H1 (cell line): ENCODE measurements at regions not wholly inside any gene's neighbourhood (a gene's known extent, or its start where the extent isn't known, plus 50 kb on each side); places are given as distances from the start of the nearest gene placed in this dataset.

Experiments
- CTCF ChIA-PET: fragments of 300-600 bp; sonication (Branson Sonifier 250); formaldehyde crosslinking; loops from one replicate; lab custom pipeline; 2021; ENCODE audit not compliant: partially characterized antibody; lab: Charles Lee
- POLR2A ChIA-PET: fragments of 300-600 bp; sonication (Branson Sonifier 250); formaldehyde crosslinking; loops from one replicate; lab custom pipeline; 2021; ENCODE audit warnings: inconsistent platforms; ENCODE audit not compliant: partially characterized antibody; lab: Charles Lee
- DNase-seq, 2 experiments: peaks; one replicate each; pipeline versions ENCODE4 v3.0.0 to v3.0.0-alpha.2; 2010 to 2022; ENCODE audit warnings: low spot score in 2 of 2, low read depth in 1 of 2, mixed read lengths in 1 of 2
- FAIRE-seq: peaks from 2 replicates; lab custom pipeline; 2011; peaks lifted over from hg19 to GRCh38; lab: Jason Lieb, UNC
- H2AFZ ChIP-seq: 2 replicates; pipeline ENCODE4 v1.8.1; 2012; ENCODE audit warnings: low read length, inconsistent platforms
- H2AK5ac ChIP-seq: 2 replicates; pipeline ENCODE4 v1.6.1; 2013; ENCODE audit warnings: low read depth, low read length
- H2BK120ac ChIP-seq: replicated peaks from 2 replicates; pipeline ENCODE3; 2013; ENCODE audit warnings: low read depth, low read length, inconsistent platforms
- H2BK12ac ChIP-seq: 2 replicates; pipeline ENCODE4 v1.6.1; 2013; ENCODE audit warnings: low read depth, low read length
- H2BK15ac ChIP-seq: 2 replicates; pipeline ENCODE4 v1.6.1; 2013; ENCODE audit warnings: low read length
- H2BK20ac ChIP-seq: 2 replicates; pipeline ENCODE4 v1.6.1; 2013; ENCODE audit warnings: low read length
- H2BK5ac ChIP-seq: 2 replicates; pipeline ENCODE4 v1.6.1; 2013; ENCODE audit warnings: low read depth, low read length
- H3K14ac ChIP-seq: 2 replicates; pipeline ENCODE4 v1.6.1; 2013; ENCODE audit warnings: inconsistent platforms; ENCODE audit not compliant: insufficient read length
- H3K18ac ChIP-seq: 2 replicates; pipeline ENCODE4 v1.6.1; 2013; ENCODE audit warnings: low read length; ENCODE audit errors: extremely low read depth
- H3K23ac ChIP-seq: 2 replicates; pipeline ENCODE4 v1.6.1; 2013; ENCODE audit warnings: inconsistent platforms; ENCODE audit not compliant: insufficient read length
- H3K23me2 ChIP-seq: 2 replicates; pipeline ENCODE4 v1.6.1; 2013; ENCODE audit warnings: low read depth, low read length
- H3K27ac ChIP-seq: 2 replicates; pipeline ENCODE4 v1.6.1; 2011; ENCODE audit warnings: low read depth, low read length, inconsistent platforms
- H3K27me3 ChIP-seq, 4 experiments: replicated peaks in 1 of 4; 1 replicate in 1 of 4; 2 replicates in 3 of 4; pipeline versions ENCODE4 v1.6.1 to v1.8.1; 2011 to 2013; ENCODE audit warnings: low read length in 3 of 4, mild to moderate bottlenecking in 3 of 4, inconsistent platforms in 2 of 4, mixed read lengths in 2 of 4, moderate library complexity in 1 of 4; ENCODE audit not compliant: control insufficient read depth in 3 of 4, insufficient read depth in 3 of 4; ENCODE audit errors: extremely low read depth in 1 of 4
- H3K36me3 ChIP-seq, 4 experiments: 2 replicates each; pipeline versions ENCODE4 v1.6.1 to v1.8.1; 2011 to 2013; ENCODE audit warnings: mild to moderate bottlenecking in 4 of 4, low read length in 3 of 4, moderate library complexity in 2 of 4, control low read depth in 1 of 4, inconsistent platforms in 1 of 4; ENCODE audit not compliant: insufficient read depth in 4 of 4, control insufficient read depth in 2 of 4
- H3K4ac ChIP-seq: replicated peaks from 2 replicates; pipeline ENCODE3; 2013; ENCODE audit warnings: low read length, low read depth, mixed read lengths, inconsistent platforms; ENCODE audit not compliant: insufficient read length
- H3K4me1 ChIP-seq, 4 experiments: replicated peaks in 1 of 4; 1 replicate in 1 of 4; 2 replicates in 3 of 4; pipeline versions ENCODE4 v1.6.1 to v1.8.1; 2011 to 2013; ENCODE audit warnings: low read length in 3 of 4, inconsistent platforms in 2 of 4, mixed read lengths in 1 of 4; ENCODE audit not compliant: insufficient read depth in 4 of 4, control insufficient read depth in 3 of 4
- H3K4me2 ChIP-seq, 2 experiments: 2 replicates each; pipeline versions ENCODE4 v1.6.1 to v1.8.1; 2011 to 2013; ENCODE audit warnings: low read depth in 2 of 2, low read length in 2 of 2, control low read depth in 1 of 2, inconsistent platforms in 1 of 2, mild to moderate bottlenecking in 1 of 2; ENCODE audit not compliant: insufficient read depth in 1 of 2
- H3K4me3 ChIP-seq, 4 experiments: fragments of 200-600, 300-600 bp in 1 of 4; sonication (generic), shearing (Covaris generic), sonication (Bioruptor Twin) in 1 of 4; 2 replicates each; pipeline versions ENCODE4 v1.5.1 to v1.8.1; 2011 to 2016; ENCODE audit warnings: low read length in 4 of 4, low read depth in 3 of 4, control low read depth in 2 of 4, inconsistent platforms in 2 of 4, mild to moderate bottlenecking in 2 of 4, mixed read lengths in 1 of 4, moderate library complexity in 1 of 4; ENCODE audit not compliant: insufficient read depth in 2 of 4; ENCODE audit errors: extremely low read depth in 1 of 4
- H3K56ac ChIP-seq: replicated peaks from 2 replicates; pipeline ENCODE3; 2013; ENCODE audit warnings: low read depth, mild to moderate bottlenecking, mixed read lengths, low read length, inconsistent platforms; ENCODE audit not compliant: insufficient read length
- H3K79me1 ChIP-seq: 2 replicates; pipeline ENCODE4 v1.6.1; 2013; ENCODE audit warnings: low read depth, low read length, control low read depth
- H3K79me2 ChIP-seq, 2 experiments: 2 replicates each; pipeline versions ENCODE4 v1.6.1 to v1.8.1; 2012 to 2013; ENCODE audit warnings: low read length in 2 of 2, mild to moderate bottlenecking in 2 of 2, inconsistent platforms in 1 of 2; ENCODE audit not compliant: insufficient read depth in 2 of 2, control insufficient read depth in 1 of 2
- H3K9ac ChIP-seq, 4 experiments: replicated peaks in 1 of 4; 1 replicate in 1 of 4; 2 replicates in 3 of 4; pipeline versions ENCODE4 v1.6.1 to v1.8.1; 2011 to 2013; ENCODE audit warnings: low read depth in 3 of 4, low read length in 3 of 4, control low read depth in 2 of 4, mild to moderate bottlenecking in 2 of 4, moderate library complexity in 2 of 4, inconsistent platforms in 1 of 4; ENCODE audit errors: extremely low read depth in 1 of 4
- H3K9me3 ChIP-seq, 2 experiments: 2 replicates each; pipeline versions ENCODE4 v1.6.1 to v1.8.1; 2012 to 2013; ENCODE audit warnings: mild to moderate bottlenecking in 2 of 2, moderate library complexity in 2 of 2, control low read depth in 1 of 2, inconsistent platforms in 1 of 2, low read depth in 1 of 2, low read length in 1 of 2, mixed read lengths in 1 of 2; ENCODE audit not compliant: insufficient read depth in 2 of 2
- H4K20me1 ChIP-seq, 2 experiments: replicated peaks in 1 of 2; 2 replicates each; pipeline versions ENCODE3 to v1.8.1; 2011 to 2013; ENCODE audit warnings: inconsistent platforms in 2 of 2, low read length in 2 of 2, mild to moderate bottlenecking in 1 of 2; ENCODE audit not compliant: insufficient read depth in 2 of 2, control insufficient read depth in 1 of 2
- H4K5ac ChIP-seq: 2 replicates; pipeline ENCODE4 v1.6.1; 2013; ENCODE audit warnings: low read length, low read depth, mixed read lengths, inconsistent platforms; ENCODE audit not compliant: insufficient read length
- H4K8ac ChIP-seq: 2 replicates; pipeline ENCODE4 v1.8.0; 2013; ENCODE audit warnings: mild to moderate bottlenecking, moderate library complexity, low read length, inconsistent platforms; ENCODE audit not compliant: insufficient read depth; ENCODE audit errors: extremely low read depth
- H4K91ac ChIP-seq: replicated peaks from 2 replicates; pipeline ENCODE3; 2013; ENCODE audit warnings: low read length, mixed read lengths, inconsistent platforms; ENCODE audit not compliant: insufficient read length
- ASH2L ChIP-seq: fragments of 200-600, 300-600 bp; sonication (generic); IDR thresholded peaks from one replicate; pipeline ENCODE4 v1.7.1; 2017; ENCODE audit warnings: low read length
- BACH1 ChIP-seq: IDR thresholded peaks from 2 replicates; pipeline ENCODE4 v1.6.1; 2012; ENCODE audit warnings: low read length, improper control_type of control experiment
- BCL11A ChIP-seq, 2 experiments: IDR thresholded peaks; one replicate each; pipeline ENCODE4 v1.6.1; 2011; ENCODE audit warnings: low read depth in 2 of 2, low read length in 2 of 2, mild to moderate bottlenecking in 2 of 2
- BRCA1 ChIP-seq: IDR thresholded peaks from 2 replicates; pipeline ENCODE4 v1.6.1; 2012; ENCODE audit warnings: low read depth, low read length, improper control_type of control experiment
- E2F6 ChIP-seq: IDR thresholded peaks from 2 replicates; pipeline ENCODE4 v1.6.1; 2012; ENCODE audit warnings: inconsistent platforms
- EP300 ChIP-seq, 2 experiments: IDR thresholded peaks; 1 replicate in 1 of 2; 2 replicates in 1 of 2; pipeline ENCODE4 v1.6.1; 2011 to 2012; ENCODE audit warnings: low read depth in 2 of 2, low read length in 2 of 2, mild to moderate bottlenecking in 2 of 2, borderline replicate concordance in 1 of 2, inconsistent platforms in 1 of 2, moderate library complexity in 1 of 2
- NANOG ChIP-seq: IDR thresholded peaks from 2 replicates; pipeline ENCODE4 v1.6.1; 2011; ENCODE audit warnings: low read length, low read depth, mild to moderate bottlenecking, inconsistent platforms; ENCODE audit not compliant: insufficient read depth, poor library complexity, severe bottlenecking
- NRF1 ChIP-seq: IDR thresholded peaks from 2 replicates; pipeline ENCODE4 v1.6.1; 2011; ENCODE audit warnings: mild to moderate bottlenecking, low read depth, low read length, improper control_type of control experiment
- POLR2A ChIP-seq, 2 experiments: IDR thresholded peaks; 1 replicate in 1 of 2; 2 replicates in 1 of 2; pipeline ENCODE4 v1.6.1; 2011; ENCODE audit warnings: low read depth in 2 of 2, low read length in 2 of 2, mild to moderate bottlenecking in 2 of 2; ENCODE audit errors: control extremely low read depth in 1 of 2
- RFX5 ChIP-seq: IDR thresholded peaks from 2 replicates; pipeline ENCODE4 v1.6.1; 2011; ENCODE audit warnings: low read depth, low read length, improper control_type of control experiment, borderline replicate concordance
- RXRA ChIP-seq: IDR thresholded peaks from 2 replicates; pipeline ENCODE4 v1.6.1; 2011; ENCODE audit warnings: low read depth, mild to moderate bottlenecking, low read length, moderate library complexity; ENCODE audit not compliant: insufficient read depth
- SIN3A ChIP-seq, 2 experiments: IDR thresholded peaks in 1 of 2; conservative IDR thresholded peaks in 1 of 2; 2 replicates each; pipeline ENCODE4 v1.6.1; 2011 to 2012; ENCODE audit warnings: low read length in 2 of 2, improper control_type of control experiment in 1 of 2, low read depth in 1 of 2, mild to moderate bottlenecking in 1 of 2
- SUZ12 ChIP-seq: fragments of 200-600 bp; sonication (generic); IDR thresholded peaks from 2 replicates; pipeline ENCODE4 v1.6.1; 2012; ENCODE audit warnings: mild to moderate bottlenecking, inconsistent platforms, low read length, moderate library complexity, mixed read lengths
- TAF1 ChIP-seq: IDR thresholded peaks from 2 replicates; pipeline ENCODE4 v1.6.1; 2011; ENCODE audit warnings: mild to moderate bottlenecking, low read depth, low read length
- TCF12 ChIP-seq: IDR thresholded peaks from 2 replicates; pipeline ENCODE4 v1.6.1; 2011; ENCODE audit warnings: low read depth, mild to moderate bottlenecking, low read length
- TEAD4 ChIP-seq: IDR thresholded peaks from 2 replicates; pipeline ENCODE4 v1.6.1; 2012; ENCODE audit warnings: low read depth, low read length, inconsistent platforms, mixed read lengths
- YY1 ChIP-seq: IDR thresholded peaks from 2 replicates; pipeline ENCODE4 v1.6.1; 2011; ENCODE audit warnings: low read depth, mild to moderate bottlenecking, low read length

DNA sequence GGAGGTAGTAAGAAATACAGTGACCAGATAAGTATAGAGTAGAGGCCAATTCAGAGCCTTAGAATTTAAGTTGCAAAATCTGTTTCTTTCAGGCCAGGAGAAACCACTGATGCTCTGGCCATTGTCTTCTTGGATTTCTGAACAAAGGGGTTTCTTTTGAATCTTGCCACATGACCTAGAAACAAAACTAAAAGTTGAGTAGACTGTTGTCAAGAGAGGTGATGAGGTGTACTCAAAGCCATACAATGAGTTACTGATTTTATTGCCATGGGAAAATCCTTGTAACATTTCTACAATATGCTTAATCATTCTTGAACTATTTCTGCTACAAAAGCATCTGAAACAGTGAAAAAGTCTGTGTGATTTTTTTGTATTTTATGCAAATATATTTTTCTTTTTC lies 881.3 kb downstream of the CDH11 start:
- Histone ChIP-seq H3K23ac (no peak overlapping the region), H3K79me1 (no peaks in the 10 kb centered on the region), H3K79me2 (no peaks in the 10 kb centered on the region), H2BK5ac (no peak overlapping the region), H3K56ac (no peak overlapping the region), H3K27me3 (no peaks in the 10 kb centered on the region), H3K4me1 (no peaks in the 10 kb centered on the region), H3K23me2 (no peaks in the 10 kb centered on the region), H4K91ac (no peak overlapping the region), H4K8ac (no peak overlapping the region), H2AFZ (peak overlapping the region; percentile 70; the same call in 1 of the 2 replicates), H4K5ac (no peak overlapping the region), H3K9ac (no peak overlapping the region), H3K36me3 (no peaks in the 10 kb centered on the region), H2BK12ac (no peak overlapping the region), H2BK20ac (no peak overlapping the region), H3K9me3 (peaks cover 0 to 5% of the 10 kb centered on the region in 2 experiments; a peak in 2 of 4 replicates), H4K20me1 (no peaks in the 10 kb centered on the region), H3K4ac (no peak overlapping the region), H3K14ac (no peak overlapping the region), H3K27ac (no peak overlapping the region), H2AK5ac (no peak overlapping the region), H2BK120ac (no peak overlapping the region), H3K4me2 (no peak overlapping the region), H3K4me3 (no peak overlapping the region), H2BK15ac (no peak overlapping the region), H3K18ac (no peak overlapping the region)
- no peak for TF ChIP-seq YY1
- TF ChIP-seq TEAD4 = no peak
- no peak for TF ChIP-seq SUZ12
- TF ChIP-seq RFX5 = no peak
- TF ChIP-seq TCF12 = no peak
- no peak for TF ChIP-seq RXRA
- no peak for TF ChIP-seq BCL11A (IDR thresholded peaks at IDR 0.05; ENCODE audit: low read depth in 2 of 2, low read length in 2 of 2)
- TF ChIP-seq POLR2A (IDR thresholded peaks at IDR 0.05; ENCODE audit: control extremely low read depth in 1 of 2, low read depth in 2 of 2, low read length in 2 of 2) = no peak
- no peak for TF ChIP-seq SIN3A (conservative IDR thresholded peaks at IDR 0.05 in 1 of 2, IDR thresholded peaks at IDR 0.05 in 1 of 2; ENCODE audit: low read depth in 1 of 2, low read length in 2 of 2)
- no peak for TF ChIP-seq BRCA1
- no peak for TF ChIP-seq BACH1
- no peak for TF ChIP-seq EP300 (IDR thresholded peaks at IDR 0.05; ENCODE audit: borderline replicate concordance in 1 of 2, low read depth in 2 of 2, low read length in 2 of 2)
- no peak for TF ChIP-seq ASH2L
- no peak for TF ChIP-seq E2F6
- no peak for TF ChIP-seq NANOG
- no peak for TF ChIP-seq TAF1
- no peak for TF ChIP-seq NRF1
- CTCF ChIA-PET = no interaction called here
- POLR2A ChIA-PET = no interaction called here
- FAIRE-seq (no peak), DNase-seq (no peak)
